ENCODE measurements at regions not wholly inside any gene's neighbourhood (a gene's known extent, or its start where the extent isn't known, plus 50 kb on each side); places are given as distances from the start of the nearest gene placed in this dataset.

DNA sequence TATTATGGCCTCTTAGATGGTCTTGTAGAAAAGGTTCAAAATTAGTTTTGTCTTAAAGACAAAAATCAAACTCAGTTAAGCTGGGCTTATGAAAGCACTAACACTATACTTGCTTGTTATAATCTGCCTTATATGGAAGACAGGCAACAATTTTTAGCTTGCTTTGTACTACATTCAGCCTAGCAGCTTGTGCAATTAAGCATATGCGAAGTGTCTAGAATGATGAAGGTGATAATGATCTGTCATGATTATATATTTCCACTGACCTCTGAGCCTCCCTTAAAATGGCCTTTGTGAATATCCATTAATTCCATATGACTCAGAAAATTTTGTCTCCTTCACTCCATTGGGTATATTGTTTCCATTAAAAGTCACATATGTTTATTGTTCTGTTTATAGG lies 834.9 kb downstream of the OLFM4 start:
- no peaks in the 10 kb centered on the region for H3K9me3 ChIP-seq
- intact Hi-C loops (cut with DNase I) = no loop called here

GRCh38 chr13:53873558-53873957 lies 844.9 kb downstream of the OLFM4 start:
- no peak for TF ChIP-seq CTCF (IDR thresholded peaks at IDR 0.05)
- intact Hi-C loops (cut with DNase I) = no loop called here
- no peak overlapping the region for H3K4me3 ChIP-seq
- no peaks in the 10 kb centered on the region for H3K27me3 ChIP-seq
- no peak for DNase-seq (ENCODE audit: low spot score in 2 of 2)
- H3K4me1 ChIP-seq = no peaks in the 10 kb centered on the region
- no peaks in the 10 kb centered on the region for H3K9me3 ChIP-seq
- no peaks in the 10 kb centered on the region for H3K36me3 ChIP-seq
- no peak overlapping the region for H3K27ac ChIP-seq

More for the DNA sequence above, 834.9 kb downstream of the OLFM4 start:
- Histone ChIP-seq H3K4me1 (no peaks in the 10 kb centered on the region), H3K4me3 (no peak overlapping the region), H3K27me3 (no peaks in the 10 kb centered on the region), H3K27ac (no peak overlapping the region), H3K36me3 (no peaks in the 10 kb centered on the region)
- no peak for TF ChIP-seq CTCF (IDR thresholded peaks at IDR 0.05)
- DNase-seq (ENCODE audit: low spot score in 2 of 2) = no peak

DNA sequence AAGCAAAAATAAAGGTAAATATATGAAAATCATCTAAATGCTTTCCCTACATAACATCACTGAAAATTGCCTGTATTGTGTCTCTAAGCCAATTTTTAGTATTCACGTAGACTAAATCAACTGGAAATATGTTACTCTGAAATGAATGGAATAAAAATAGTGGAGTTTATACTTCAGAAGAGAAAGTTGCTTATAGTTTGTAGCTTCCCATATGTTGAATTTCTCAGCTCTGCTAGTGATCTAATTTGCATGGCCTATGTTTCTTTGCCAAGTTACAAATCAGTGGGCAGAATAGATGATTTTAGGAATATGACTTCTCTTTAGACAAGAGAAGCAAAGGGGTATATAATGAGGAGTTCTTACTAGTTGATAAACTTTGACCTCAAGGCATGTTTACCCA lies 850.2 kb downstream of the OLFM4 start:
- Histone ChIP-seq H3K36me3 (no peaks in the 10 kb centered on the region), H3K9me3 (no peaks in the 10 kb centered on the region), H3K27ac (no peak overlapping the region), H3K27me3 (no peaks in the 10 kb centered on the region), H3K4me3 (no peak overlapping the region), H3K4me1 (no peaks in the 10 kb centered on the region)
- intact Hi-C loops (cut with DNase I) = no loop called here
- TF ChIP-seq CTCF (IDR thresholded peaks at IDR 0.05) = no peak
- DNase-seq (ENCODE audit: low spot score in 2 of 2) = no peak

DNA sequence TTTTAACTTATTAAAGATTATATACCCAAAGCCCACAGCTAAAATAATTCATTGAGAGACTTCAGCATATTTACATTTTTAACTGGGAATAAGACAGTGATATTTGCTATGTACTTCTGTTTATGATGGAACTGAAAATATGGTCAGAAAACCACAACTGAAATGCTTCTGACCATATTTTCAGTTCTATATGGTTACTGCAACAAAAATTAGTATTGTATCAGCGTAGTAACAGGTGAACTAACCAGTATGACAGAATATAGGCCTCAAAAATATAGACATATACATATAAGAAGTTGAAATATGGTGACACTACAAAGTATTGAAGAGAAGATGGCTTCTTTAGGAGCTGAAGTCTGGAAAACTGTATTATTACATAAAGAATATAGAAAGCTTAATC lies 857.4 kb downstream of the OLFM4 start:
- no peak overlapping the region for H3K4me3 ChIP-seq
- H3K36me3 ChIP-seq = no peaks in the 10 kb centered on the region
- H3K9me3 ChIP-seq = no peaks in the 10 kb centered on the region
- no peaks in the 10 kb centered on the region for H3K27me3 ChIP-seq
- no peak overlapping the region for H3K27ac ChIP-seq
- TF ChIP-seq CTCF (IDR thresholded peaks at IDR 0.05) = no peak
- H3K4me1 ChIP-seq = no peaks in the 10 kb centered on the region
- DNase-seq (ENCODE audit: low spot score in 2 of 2) = no peak
- intact Hi-C loops (cut with DNase I) = no loop called here

DNA sequence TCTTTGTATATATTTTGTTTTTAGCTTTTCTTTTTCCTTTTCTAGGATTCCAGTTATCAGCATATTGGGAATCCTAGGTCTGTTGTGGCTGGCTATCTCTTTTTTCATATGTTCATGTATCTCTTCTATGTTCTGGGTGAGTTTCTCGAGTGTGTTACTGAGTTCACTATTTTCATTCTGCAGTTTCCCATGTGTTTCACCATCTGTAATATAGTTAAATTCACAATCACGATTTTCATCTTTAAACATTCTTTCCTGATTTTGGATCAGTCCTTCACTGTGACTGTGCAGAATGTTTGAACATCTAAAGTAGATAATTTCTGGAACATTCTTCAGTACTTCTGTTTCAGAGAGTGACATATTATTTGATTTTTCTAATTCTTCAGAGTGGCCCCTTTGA lies 862.1 kb downstream of the OLFM4 start:
- no peak for TF ChIP-seq CTCF (IDR thresholded peaks at IDR 0.05)
- intact Hi-C loops (cut with DNase I) = no loop called here
- Histone ChIP-seq H3K9me3 (no peaks in the 10 kb centered on the region), H3K36me3 (no peaks in the 10 kb centered on the region), H3K27me3 (no peaks in the 10 kb centered on the region), H3K4me1 (no peaks in the 10 kb centered on the region), H3K4me3 (no peak overlapping the region), H3K27ac (no peak overlapping the region)
- DNase-seq (ENCODE audit: low spot score in 2 of 2) = no peak

DNA sequence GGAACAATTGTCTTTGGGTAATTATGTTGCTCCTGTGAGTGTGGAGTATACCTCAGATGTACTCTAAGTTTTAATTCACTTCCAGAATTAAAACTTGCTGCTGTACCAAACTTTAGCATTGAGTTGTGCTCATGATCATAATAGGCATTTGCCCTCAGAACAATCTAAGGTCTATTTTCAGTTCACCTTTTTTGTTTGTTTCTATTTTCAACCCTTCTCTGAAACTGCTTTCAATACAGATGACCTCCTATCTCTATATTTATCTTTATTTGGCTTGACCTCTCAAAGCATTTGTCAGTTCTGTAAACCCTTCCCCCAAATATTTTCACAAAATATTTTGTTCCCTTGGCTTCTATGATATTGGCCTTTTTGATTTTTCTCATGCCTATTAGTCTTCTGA lies 873.0 kb downstream of the OLFM4 start:
- Histone ChIP-seq H3K4me1 (no peaks in the 10 kb centered on the region), H3K36me3 (no peaks in the 10 kb centered on the region), H3K9me3 (no peaks in the 10 kb centered on the region), H3K27ac (no peak overlapping the region), H3K27me3 (no peaks in the 10 kb centered on the region), H3K4me3 (no peak overlapping the region)
- TF ChIP-seq CTCF (IDR thresholded peaks at IDR 0.05) = no peak
- no peak for DNase-seq (ENCODE audit: low spot score in 2 of 2)
- intact Hi-C loops (cut with DNase I) = no loop called here
